GM18511 (cell line): ENCODE measurements at regions not wholly inside any gene's neighbourhood (a gene's known extent, or its start where the extent isn't known, plus 50 kb on each side); places are given as distances from the start of the nearest gene placed in this dataset.

Source experiments
- ATAC-seq: cut with Tn5 transposase; IDR thresholded peaks from one replicate; pipeline ENCODE4 v1.9.1; 2021; ENCODE audit warnings: mild to moderate bottlenecking, moderate library complexity; ENCODE audit not compliant: unreplicated experiment

- ATAC-seq = no peak
These were observed 193.1 kb downstream of the SLIT2 start for GRCh38 chr4:20444599-20445337.

GRCh38 chr4:20445933-20446723 is 194.4 kb downstream of the SLIT2 start:
- ATAC-seq = no peak

- ATAC-seq = no peak
These were observed 195.4 kb downstream of the SLIT2 start for GRCh38 chr4:20447103-20447502.

- no peak for ATAC-seq
These were observed 200.3 kb downstream of the SLIT2 start for GRCh38 chr4:20451986-20452385.

- no peak for ATAC-seq
These were observed 202.8 kb downstream of the SLIT2 start for GRCh38 chr4:20454515-20454914.

- ATAC-seq = no peak
These were observed 204.7 kb downstream of the SLIT2 start for GRCh38 chr4:20456407-20456806.

- no peak for ATAC-seq
These were observed 210.9 kb downstream of the SLIT2 start for GRCh38 chr4:20462426-20463175.

- no peak for ATAC-seq
These were observed 211.4 kb downstream of the SLIT2 start for GRCh38 chr4:20463176-20463430.

GRCh38 chr4:20464381-20464780 is 212.7 kb downstream of the SLIT2 start:
- no peak for ATAC-seq

- no peak for ATAC-seq
These were observed 222.4 kb downstream of the SLIT2 start for GRCh38 chr4:20474119-20474518.

GRCh38 chr4:20478412-20478811 is 221.8 kb upstream of the PACRGL start:
- no peak for ATAC-seq

GRCh38 chr4:20480165-20480947 is 219.9 kb upstream of the PACRGL start:
- ATAC-seq = no peak

- no peak for ATAC-seq
These were observed 216.8 kb upstream of the PACRGL start for GRCh38 chr4:20483416-20483815.

- ATAC-seq = no peak
These were observed 213.8 kb upstream of the PACRGL start for GRCh38 chr4:20486433-20486832.

- no peak for ATAC-seq
These were observed 212.8 kb upstream of the PACRGL start for GRCh38 chr4:20487446-20487845.

- no peak for ATAC-seq
These were observed 212.4 kb upstream of the PACRGL start for GRCh38 chr4:20487852-20488251.

GRCh38 chr4:20490734-20491133 is 209.5 kb upstream of the PACRGL start:
- no peak for ATAC-seq

- ATAC-seq = no peak
These were observed 206.4 kb upstream of the PACRGL start for GRCh38 chr4:20493761-20494353.

GRCh38 chr4:20496068-20496467 is 204.2 kb upstream of the PACRGL start:
- no peak for ATAC-seq

GRCh38 chr4:20504146-20504545 is 196.1 kb upstream of the PACRGL start:
- ATAC-seq = no peak

GRCh38 chr4:20505927-20506326 is 194.3 kb upstream of the PACRGL start:
- no peak for ATAC-seq
